Activated naive CD8-positive, alpha-beta T cell treated with anti-CD3 and anti-CD28 coated beads, Interleukin-2, amount 50 U/mL, for 24 hours (primary cell): ENCODE measurements at regions not wholly inside any gene's neighbourhood (a gene's known extent, or its start where the extent isn't known, plus 50 kb on each side); places are given as distances from the start of the nearest gene placed in this dataset.

Experiments used
- ATAC-seq: fragments of 150-1000 bp; cut with Tn5 transposase; one replicate; pipeline ENCODE4 v1.10.0; 2021
- DNase-seq: peaks from one replicate; pipeline ENCODE4 v3.0.0; 2021
- H3K27ac Mint-ChIP-seq: one replicate; pipeline ENCODE4 v1.8.0; 2021; ENCODE audit warnings: mild to moderate bottlenecking, mixed read lengths
- H3K27me3 Mint-ChIP-seq: one replicate; pipeline ENCODE4 v1.8.0; 2021; ENCODE audit warnings: mixed read lengths
- H3K36me3 Mint-ChIP-seq: one replicate; pipeline ENCODE4 v1.8.0; 2021; ENCODE audit warnings: low read depth, mixed read lengths
- H3K4me1 Mint-ChIP-seq: one replicate; pipeline ENCODE4 v1.8.0; 2021; ENCODE audit warnings: mixed read lengths
- H3K4me3 Mint-ChIP-seq: one replicate; pipeline ENCODE4 v1.8.0; 2021; ENCODE audit warnings: mild to moderate bottlenecking, moderate library complexity, mixed read lengths
- H3K9me3 Mint-ChIP-seq: one replicate; pipeline ENCODE4 v1.8.0; 2021; ENCODE audit warnings: mixed read lengths

DNA sequence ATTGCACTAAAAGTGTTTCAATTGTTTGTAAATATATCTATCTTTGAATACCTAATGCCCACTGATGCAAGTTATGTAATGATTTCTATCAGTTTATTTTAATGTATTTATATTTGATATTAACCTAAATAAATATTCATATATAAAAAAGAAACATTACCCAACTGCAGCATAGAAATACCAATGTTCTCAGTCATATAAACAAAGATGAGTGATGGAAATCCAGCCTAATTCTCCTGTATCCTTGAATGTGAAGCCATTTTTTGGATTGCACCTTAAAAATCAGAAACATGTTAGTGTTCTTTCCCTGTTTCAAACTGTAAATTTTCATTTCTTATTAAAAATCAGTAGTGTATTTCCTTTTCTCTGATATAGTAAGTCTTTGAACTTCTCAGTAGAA is 305.8 kb upstream of the GNAI1 start:
- Mint-ChIP-seq H3K9me3 (no peaks in the 10 kb centered on the region), H3K36me3 (no peaks in the 10 kb centered on the region), H3K27me3 (no peaks in the 10 kb centered on the region), H3K27ac (no peak overlapping the region), H3K4me1 (no peaks in the 10 kb centered on the region), H3K4me3 (no peak overlapping the region)
- ATAC-seq (no peak), DNase-seq (no peak)

DNA sequence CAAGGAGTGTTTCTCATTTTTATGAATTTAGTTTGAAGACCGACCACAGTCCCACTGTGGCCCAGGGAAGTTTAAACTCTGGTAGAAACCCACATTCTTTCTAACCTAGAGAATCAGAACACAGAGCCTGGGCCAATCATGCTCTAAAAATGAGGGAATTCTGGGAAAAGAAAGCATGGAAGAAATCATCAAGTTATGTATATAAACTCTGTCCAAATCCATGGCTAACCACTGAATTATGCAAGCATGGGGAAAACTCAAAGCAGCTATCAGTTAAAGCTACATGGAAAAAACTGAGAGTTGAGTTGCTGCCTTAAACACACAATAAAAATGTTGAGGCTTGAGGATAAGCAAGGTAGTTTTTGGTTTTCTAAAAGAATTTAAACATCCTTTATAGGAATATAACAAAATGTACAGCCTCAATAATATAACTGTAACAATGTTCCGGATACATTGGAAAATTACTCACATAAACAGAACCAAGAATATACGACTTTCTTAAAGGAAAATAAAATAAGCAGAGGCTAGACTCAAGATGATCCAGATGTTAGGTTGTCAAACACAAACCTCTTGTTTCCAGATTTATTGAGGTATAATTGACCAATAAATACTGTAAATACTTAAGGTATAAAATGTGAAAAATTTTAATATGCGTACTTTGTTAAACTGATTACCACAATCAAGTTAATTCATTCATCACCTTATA is 311.2 kb upstream of the GNAI1 start:
- Mint-ChIP-seq H3K27me3 (no peaks in the 10 kb centered on the region), H3K27ac (no peak overlapping the region), H3K9me3 (no peaks in the 10 kb centered on the region), H3K4me1 (no peaks in the 10 kb centered on the region), H3K36me3 (no peaks in the 10 kb centered on the region), H3K4me3 (no peak overlapping the region)
- ATAC-seq (no peak), DNase-seq (no peak)

DNA sequence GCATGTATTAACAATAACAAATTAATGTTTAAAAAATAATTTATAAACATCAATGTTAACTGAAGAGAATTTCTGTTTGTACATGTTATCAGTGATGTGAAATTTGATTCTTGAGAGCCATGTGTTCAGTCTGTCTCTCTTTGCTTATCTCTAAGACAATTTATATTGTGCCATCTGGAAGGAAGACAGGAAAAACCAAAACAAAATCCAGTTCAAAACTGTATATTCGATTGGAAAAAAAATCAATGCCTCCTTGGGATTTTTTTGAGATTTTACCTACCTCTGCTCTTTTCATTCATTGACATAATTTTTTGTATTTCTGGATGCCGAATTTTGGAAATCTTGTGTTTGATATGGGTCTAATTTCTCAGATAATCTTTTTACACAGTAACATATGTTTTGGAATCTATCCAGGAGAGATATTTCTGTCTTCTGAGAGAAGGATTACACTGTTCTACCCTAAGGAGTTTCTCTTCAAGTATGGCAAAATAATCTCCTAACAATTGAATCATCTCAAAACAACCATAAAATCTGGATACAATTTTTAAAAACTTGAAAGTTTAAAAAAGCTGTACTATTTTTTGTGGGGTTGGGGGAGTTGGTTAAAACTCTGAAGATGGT is 311.9 kb upstream of the GNAI1 start:
- ATAC-seq = no peak
- H3K27ac Mint-ChIP-seq = no peak overlapping the region
- H3K4me3 Mint-ChIP-seq = no peak overlapping the region
- no peak for DNase-seq
- no peaks in the 10 kb centered on the region for H3K27me3 Mint-ChIP-seq
- H3K36me3 Mint-ChIP-seq = no peaks in the 10 kb centered on the region
- H3K4me1 Mint-ChIP-seq = no peaks in the 10 kb centered on the region
- no peaks in the 10 kb centered on the region for H3K9me3 Mint-ChIP-seq

DNA sequence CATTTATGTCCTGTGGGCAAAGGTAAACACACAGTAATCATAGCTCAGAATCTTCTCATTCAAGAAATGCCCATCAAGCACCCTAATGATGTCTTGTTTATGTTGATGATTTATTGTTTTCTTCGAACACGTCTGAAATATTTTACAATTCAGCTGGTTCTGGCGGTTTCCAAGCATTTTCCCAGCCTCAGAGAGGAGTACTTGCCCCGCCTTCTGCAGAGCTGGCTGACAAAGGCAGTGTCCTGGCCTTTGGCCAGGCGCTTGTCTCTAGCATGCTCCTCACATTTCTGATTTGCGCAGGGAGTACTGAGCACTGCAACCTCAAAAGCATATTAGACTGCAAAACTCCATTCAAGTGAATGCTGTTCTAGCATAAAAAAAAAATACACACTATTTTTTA is 314.2 kb upstream of the GNAI1 start:
- Mint-ChIP-seq H3K36me3 (no peaks in the 10 kb centered on the region), H3K27me3 (no peaks in the 10 kb centered on the region), H3K9me3 (no peaks in the 10 kb centered on the region), H3K4me1 (no peaks in the 10 kb centered on the region), H3K4me3 (no peak overlapping the region), H3K27ac (no peak overlapping the region)
- ATAC-seq (no peak), DNase-seq (no peak)

DNA sequence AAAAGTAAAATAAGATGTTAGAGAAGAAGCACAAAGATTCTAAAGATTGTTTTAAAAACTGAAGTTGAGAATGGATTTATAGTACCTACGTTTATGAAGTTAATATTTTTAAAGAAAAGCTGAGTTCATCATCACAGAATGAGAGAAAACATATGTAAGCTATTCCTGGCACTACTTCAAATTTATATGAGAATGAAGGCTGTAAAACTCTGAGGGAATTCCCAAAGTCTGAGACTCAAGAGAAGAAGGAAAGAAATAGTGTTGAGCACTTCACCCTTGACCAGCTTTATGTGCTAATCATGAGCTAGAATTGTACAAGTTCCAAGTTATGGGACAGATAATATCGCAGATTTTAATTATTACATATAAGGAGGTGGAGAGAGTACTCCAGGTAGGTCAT is 323.7 kb upstream of the GNAI1 start:
- H3K36me3 Mint-ChIP-seq = no peaks in the 10 kb centered on the region
- H3K9me3 Mint-ChIP-seq = no peaks in the 10 kb centered on the region
- H3K27me3 Mint-ChIP-seq = no peaks in the 10 kb centered on the region
- H3K4me3 Mint-ChIP-seq = no peak overlapping the region
- DNase-seq (no peak), ATAC-seq (no peak)
- H3K4me1 Mint-ChIP-seq = no peaks in the 10 kb centered on the region
- no peak overlapping the region for H3K27ac Mint-ChIP-seq

DNA sequence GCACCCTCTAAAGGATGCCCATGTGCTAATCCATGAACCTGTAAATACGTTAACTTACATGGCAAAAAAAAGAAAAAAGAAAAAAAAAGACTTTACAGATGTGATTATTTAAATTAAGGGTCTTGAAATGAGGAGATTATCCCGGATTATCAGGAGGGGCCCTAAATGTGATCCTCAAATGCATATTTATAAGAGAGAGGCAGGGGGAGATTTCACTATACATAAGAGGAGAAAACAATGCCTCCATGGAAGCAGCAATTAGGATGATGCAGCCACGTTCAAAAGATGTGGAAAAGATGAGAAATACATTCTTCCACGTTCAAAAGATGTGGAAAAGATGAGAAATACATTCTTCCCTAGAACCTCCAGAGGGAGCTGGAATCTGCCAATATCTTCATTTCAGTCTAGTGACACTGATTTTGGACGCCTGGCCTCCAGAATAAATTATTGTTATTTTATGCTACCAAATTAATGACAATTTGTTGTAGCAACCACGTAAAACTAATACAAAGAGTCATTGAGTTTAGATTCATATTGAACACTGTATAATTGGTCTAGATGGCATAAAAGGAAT is 328.4 kb upstream of the GNAI1 start:
- Mint-ChIP-seq H3K36me3 (no peaks in the 10 kb centered on the region), H3K27ac (no peak overlapping the region), H3K4me1 (no peaks in the 10 kb centered on the region), H3K4me3 (no peak overlapping the region), H3K27me3 (no peaks in the 10 kb centered on the region), H3K9me3 (no peaks in the 10 kb centered on the region)
- no peak for DNase-seq
- ATAC-seq = no peak

DNA sequence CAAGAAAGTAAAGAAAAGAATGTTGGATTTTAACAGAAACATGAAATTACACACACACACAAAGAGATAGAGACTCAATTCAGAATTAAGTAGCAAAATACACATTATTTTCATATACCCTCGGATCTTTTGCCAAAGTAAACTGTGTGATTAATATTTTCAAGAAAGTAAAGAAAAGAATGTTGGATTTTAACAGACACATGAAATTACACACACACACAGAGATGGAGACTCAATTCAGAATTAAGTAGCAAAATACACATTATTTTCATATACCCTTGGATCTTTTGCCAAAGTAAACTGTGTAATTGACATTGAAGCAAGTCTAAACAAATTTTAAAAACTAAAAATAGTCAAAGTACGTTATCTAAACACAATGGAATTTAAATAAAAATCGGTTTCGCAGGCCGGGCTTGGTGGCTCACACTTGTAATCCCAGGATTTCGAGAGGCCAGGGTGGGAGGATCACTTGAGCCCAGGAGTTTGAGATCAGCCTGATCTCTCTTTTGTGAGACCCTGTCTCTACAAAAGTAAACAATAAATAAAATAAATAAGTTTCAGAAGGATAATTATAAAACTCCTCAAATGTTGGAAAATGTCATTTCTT is 337.3 kb upstream of the MAGI2 start:
- H3K27ac Mint-ChIP-seq = no peak overlapping the region
- H3K4me1 Mint-ChIP-seq = no peaks in the 10 kb centered on the region
- H3K9me3 Mint-ChIP-seq = no peaks in the 10 kb centered on the region
- no peaks in the 10 kb centered on the region for H3K27me3 Mint-ChIP-seq
- ATAC-seq (no peak), DNase-seq (no peak)
- H3K36me3 Mint-ChIP-seq = no peaks in the 10 kb centered on the region
- no peak overlapping the region for H3K4me3 Mint-ChIP-seq

DNA sequence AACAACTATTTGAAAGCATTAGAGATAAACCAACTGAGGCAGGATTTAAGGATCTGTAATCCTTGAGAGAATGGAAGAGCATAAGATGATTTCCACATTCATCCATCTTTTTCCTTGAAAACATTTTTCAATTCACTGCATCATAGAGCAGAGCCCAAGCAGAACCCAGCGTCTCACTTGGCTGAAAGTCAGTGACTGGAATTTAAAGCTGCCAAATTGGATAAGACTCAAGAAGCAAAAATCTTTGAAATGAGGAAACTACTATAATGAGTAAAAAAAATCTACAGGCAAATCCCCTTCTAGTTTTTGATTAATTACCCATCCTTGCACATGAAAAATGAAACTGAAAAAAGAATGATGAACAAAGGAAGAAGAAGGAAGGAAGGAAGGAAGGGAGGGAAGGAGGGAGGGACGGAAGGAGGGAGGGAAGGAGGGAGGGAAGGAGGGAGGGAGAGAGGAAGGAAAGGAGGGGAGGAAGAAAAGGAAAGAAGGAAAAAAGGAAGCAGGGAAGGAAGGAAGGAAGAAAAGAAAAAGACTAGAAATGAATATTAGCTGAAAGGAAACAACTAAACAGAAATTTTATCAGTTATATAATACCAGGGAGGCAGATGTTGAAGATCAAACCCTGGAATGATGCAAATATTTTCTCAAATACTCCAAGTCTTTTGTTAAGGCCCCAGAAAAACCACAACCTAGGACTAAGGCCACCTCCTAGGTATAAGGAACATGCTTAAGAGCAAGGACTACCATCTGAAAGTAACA is 336.3 kb upstream of the MAGI2 start:
- no peak for ATAC-seq

DNA sequence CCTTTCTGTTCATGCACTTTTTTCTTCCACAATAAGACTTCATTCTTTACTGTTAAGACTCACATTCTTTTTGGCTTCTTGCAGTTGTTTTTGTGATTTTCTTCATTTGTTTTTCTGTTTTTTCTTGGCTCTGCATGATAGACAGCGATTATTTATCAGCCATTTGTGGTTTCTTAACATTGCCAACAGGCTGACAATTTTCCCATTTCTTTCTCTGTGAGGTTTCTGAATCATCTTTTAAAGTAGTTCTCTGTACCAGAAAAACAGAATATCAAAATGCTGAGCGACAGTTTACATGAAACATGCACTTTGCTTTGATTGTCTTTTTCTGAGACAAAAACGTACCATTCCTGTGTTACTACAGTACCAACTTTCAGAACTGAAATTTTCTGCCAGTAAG is 334.2 kb upstream of the MAGI2 start:
- H3K36me3 Mint-ChIP-seq = no peaks in the 10 kb centered on the region
- no peak for DNase-seq

More for the DNA sequence above, 336.3 kb upstream of the MAGI2 start:
- DNase-seq = no peak
- no peaks in the 10 kb centered on the region for H3K4me1 Mint-ChIP-seq
- H3K27ac Mint-ChIP-seq = no peak overlapping the region
- no peaks in the 10 kb centered on the region for H3K27me3 Mint-ChIP-seq
- no peak overlapping the region for H3K4me3 Mint-ChIP-seq
- H3K9me3 Mint-ChIP-seq = no peaks in the 10 kb centered on the region
- H3K36me3 Mint-ChIP-seq = no peaks in the 10 kb centered on the region

DNA sequence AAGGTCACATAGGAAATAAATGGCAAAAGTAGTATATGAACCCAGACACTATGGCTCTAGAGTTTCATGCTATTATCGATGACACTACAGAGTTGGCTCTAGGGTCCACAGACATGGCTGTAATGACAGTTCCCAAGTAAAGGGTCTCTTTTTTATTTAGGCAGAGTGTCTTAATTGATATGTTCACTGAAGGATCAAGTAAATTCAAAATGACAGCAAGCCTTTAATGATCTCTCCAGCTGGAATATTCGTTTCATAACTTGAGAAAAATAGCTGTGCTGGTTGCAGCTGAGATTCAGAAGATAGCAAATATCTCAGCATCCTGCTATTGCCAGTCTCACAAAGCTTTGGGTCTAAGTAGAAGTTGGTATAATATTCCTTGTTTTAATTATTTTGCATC is 333.6 kb upstream of the MAGI2 start:
- no peak overlapping the region for H3K4me3 Mint-ChIP-seq
- H3K4me1 Mint-ChIP-seq = no peaks in the 10 kb centered on the region
- no peaks in the 10 kb centered on the region for H3K36me3 Mint-ChIP-seq
- ATAC-seq = no peak
- no peaks in the 10 kb centered on the region for H3K27me3 Mint-ChIP-seq
- DNase-seq = no peak
- H3K9me3 Mint-ChIP-seq = no peaks in the 10 kb centered on the region
- no peak overlapping the region for H3K27ac Mint-ChIP-seq

More for the DNA sequence above, 334.2 kb upstream of the MAGI2 start:
- Mint-ChIP-seq H3K4me1 (no peaks in the 10 kb centered on the region), H3K27me3 (no peaks in the 10 kb centered on the region), H3K9me3 (no peaks in the 10 kb centered on the region), H3K27ac (no peak overlapping the region), H3K4me3 (no peak overlapping the region)
- no peak for ATAC-seq

DNA sequence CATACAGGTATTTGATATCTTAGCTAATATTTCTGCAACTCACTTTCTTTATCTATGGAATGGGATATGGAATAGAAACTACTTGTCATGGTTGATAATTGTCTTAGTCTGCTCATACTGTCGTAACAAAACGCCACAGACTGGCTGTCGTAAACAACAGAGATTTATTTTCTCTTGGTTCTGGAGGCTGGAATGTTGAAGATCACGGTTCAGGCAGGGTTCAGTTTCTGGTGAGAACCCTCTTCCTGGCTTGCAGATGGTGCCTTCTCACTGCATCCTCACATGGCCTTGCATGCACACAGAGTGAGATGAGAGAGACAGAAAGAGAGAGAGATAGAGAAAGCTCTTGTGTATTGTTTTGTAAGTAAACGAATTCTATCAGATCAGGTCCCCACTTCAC is 332.7 kb upstream of the MAGI2 start:
- ATAC-seq (no peak), DNase-seq (no peak)
- H3K4me3 Mint-ChIP-seq = no peak overlapping the region
- H3K27ac Mint-ChIP-seq = no peak overlapping the region
- no peaks in the 10 kb centered on the region for H3K4me1 Mint-ChIP-seq
- no peaks in the 10 kb centered on the region for H3K27me3 Mint-ChIP-seq
- no peaks in the 10 kb centered on the region for H3K36me3 Mint-ChIP-seq
- no peaks in the 10 kb centered on the region for H3K9me3 Mint-ChIP-seq

DNA sequence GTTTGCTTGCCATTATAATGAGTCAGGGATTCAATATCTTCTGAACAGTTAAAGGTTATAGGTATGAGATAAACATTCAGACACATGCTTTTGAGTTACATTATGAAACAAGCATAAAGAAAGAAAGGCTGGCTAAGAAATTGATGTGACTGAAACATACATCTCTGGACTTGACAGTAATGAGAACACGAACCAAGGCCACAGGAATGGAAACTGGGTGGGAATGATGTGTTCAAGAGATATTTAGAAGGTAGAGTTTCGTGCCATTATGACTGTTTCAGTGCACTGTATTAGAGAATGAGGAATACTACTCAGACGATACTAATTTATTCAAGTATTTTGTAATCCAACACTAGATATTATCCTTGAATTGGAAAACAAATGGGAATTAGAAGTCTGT is 332.1 kb upstream of the MAGI2 start:
- Mint-ChIP-seq H3K36me3 (no peaks in the 10 kb centered on the region), H3K4me3 (no peak overlapping the region), H3K27ac (no peak overlapping the region), H3K4me1 (no peaks in the 10 kb centered on the region), H3K9me3 (no peaks in the 10 kb centered on the region), H3K27me3 (no peaks in the 10 kb centered on the region)
- no peak for DNase-seq
- no peak for ATAC-seq

DNA sequence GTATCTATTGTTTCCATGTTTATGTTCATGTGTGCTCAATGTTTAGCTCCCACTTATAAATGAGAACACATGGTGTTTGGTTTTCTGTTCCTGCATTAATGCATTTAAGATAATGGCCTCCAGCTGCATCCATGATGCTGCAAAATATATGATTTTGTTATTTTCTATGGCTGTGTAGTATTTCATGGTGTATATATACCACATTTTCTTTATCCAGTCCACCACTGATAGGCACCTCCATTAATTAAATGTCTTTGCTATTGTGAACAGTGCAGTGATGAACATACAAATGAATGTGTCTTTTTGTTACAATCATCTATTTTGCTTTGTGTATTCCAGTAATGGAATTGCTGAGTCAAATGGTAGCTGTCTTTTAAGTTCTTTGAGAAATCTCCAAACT is 329.4 kb upstream of the MAGI2 start:
- Mint-ChIP-seq H3K27me3 (no peaks in the 10 kb centered on the region), H3K4me1 (no peaks in the 10 kb centered on the region), H3K36me3 (no peaks in the 10 kb centered on the region), H3K9me3 (no peaks in the 10 kb centered on the region), H3K27ac (no peak overlapping the region), H3K4me3 (no peak overlapping the region)
- no peak for DNase-seq
- ATAC-seq = no peak

DNA sequence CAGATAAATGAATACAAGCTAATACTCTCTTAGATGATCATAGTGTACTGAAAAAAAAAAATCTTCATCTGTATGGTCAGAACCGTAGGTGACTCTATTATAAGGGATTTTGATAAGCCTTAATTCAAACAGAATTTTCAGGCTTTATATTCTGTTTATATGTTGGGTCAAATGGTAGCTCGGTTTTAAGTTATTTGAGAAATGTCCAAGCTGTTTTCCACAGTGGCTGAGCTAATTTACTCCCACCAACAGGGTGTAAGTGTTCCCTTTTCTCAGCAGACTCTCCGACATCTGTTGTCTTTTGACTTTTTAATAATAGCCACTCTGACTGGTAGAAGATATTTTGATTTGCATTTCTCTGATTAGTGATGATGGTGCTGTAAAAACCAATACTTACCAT is 328.8 kb upstream of the MAGI2 start:
- no peaks in the 10 kb centered on the region for H3K9me3 Mint-ChIP-seq

DNA sequence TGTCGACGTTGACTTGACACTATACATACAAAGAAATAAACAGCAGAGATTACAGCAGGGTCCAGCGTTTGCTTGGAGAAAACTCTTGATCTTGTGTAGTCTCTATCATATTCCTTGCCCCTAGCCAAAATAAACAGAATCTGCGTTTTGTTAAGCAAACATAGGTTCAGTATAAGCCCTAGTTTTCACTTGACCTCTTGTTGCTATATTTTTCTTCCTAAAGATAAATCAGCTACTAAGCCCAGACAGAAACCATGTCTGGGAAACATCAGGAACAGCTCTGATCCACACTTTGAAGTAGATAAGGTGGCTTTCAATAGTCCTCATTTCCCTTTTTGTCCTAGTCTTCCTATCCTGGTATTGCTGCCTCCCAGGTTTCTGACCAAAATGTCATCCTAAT is 328.2 kb upstream of the MAGI2 start:
- Mint-ChIP-seq H3K4me3 (no peak overlapping the region), H3K27ac (no peak overlapping the region), H3K27me3 (no peaks in the 10 kb centered on the region), H3K9me3 (no peaks in the 10 kb centered on the region), H3K4me1 (no peaks in the 10 kb centered on the region), H3K36me3 (no peaks in the 10 kb centered on the region)
- DNase-seq (no peak), ATAC-seq (no peak)

More for the DNA sequence above, 328.8 kb upstream of the MAGI2 start:
- no peak overlapping the region for H3K27ac Mint-ChIP-seq
- no peaks in the 10 kb centered on the region for H3K36me3 Mint-ChIP-seq
- no peaks in the 10 kb centered on the region for H3K27me3 Mint-ChIP-seq
- no peaks in the 10 kb centered on the region for H3K4me1 Mint-ChIP-seq
- no peak for DNase-seq
- no peak overlapping the region for H3K4me3 Mint-ChIP-seq
- no peak for ATAC-seq
